ENCODE measurements at regions not wholly inside any gene's neighbourhood (a gene's known extent, or its start where the extent isn't known, plus 50 kb on each side); places are given as distances from the start of the nearest gene placed in this dataset.
A peak's percentile ranks its signal among the peaks of the same experiment; 100 is the strongest.

- ATAC-seq, result no peak
- no peaks in the 10 kb centered on the region for H3K9me3 ChIP-seq
- intact Hi-C loops (cut with DNase I, micrococcal nuclease), result no loop called here
- H3K4me1 ChIP-seq (ENCODE audit: low read depth), result no peaks in the 10 kb centered on the region
- TF ChIP-seq CTCF (IDR thresholded peaks at IDR 0.05), result no peak
- no peak overlapping the region for H3K4me3 ChIP-seq
- H3K36me3 ChIP-seq (ENCODE audit: low read depth), result no peaks in the 10 kb centered on the region
- DNase-seq, result no peak
Measured at GRCh38 chr6:19128701-19129100, 708.5 kb upstream of the ID4 start.

- ATAC-seq, result no peak
- Histone ChIP-seq H3K36me3 (ENCODE audit: low read depth) (no peaks in the 10 kb centered on the region), H3K4me1 (ENCODE audit: low read depth) (no peaks in the 10 kb centered on the region), H3K4me3 (no peak overlapping the region), H3K9me3 (no peaks in the 10 kb centered on the region)
- intact Hi-C loops (cut with DNase I, micrococcal nuclease), result no loop called here
- TF ChIP-seq CTCF (IDR thresholded peaks at IDR 0.05), result no peak
- DNase-seq, result no peak
Measured at GRCh38 chr6:19135706-19136105, 701.5 kb upstream of the ID4 start.

- ATAC-seq, result no peak
- H3K9me3 ChIP-seq, result no peaks in the 10 kb centered on the region
- no peak for TF ChIP-seq CTCF (IDR thresholded peaks at IDR 0.05)
- no peak for DNase-seq
- no peaks in the 10 kb centered on the region for H3K36me3 ChIP-seq (ENCODE audit: low read depth)
- no peaks in the 10 kb centered on the region for H3K4me1 ChIP-seq (ENCODE audit: low read depth)
- H3K4me3 ChIP-seq, result no peak overlapping the region
- intact Hi-C loops (cut with DNase I, micrococcal nuclease), result no loop called here
Measured at GRCh38 chr6:19137505-19137904, 699.7 kb upstream of the ID4 start.

GRCh38 chr6:19142275-19142674 lies 694.9 kb upstream of the ID4 start:
- Histone ChIP-seq H3K9me3 (no peaks in the 10 kb centered on the region), H3K36me3 (ENCODE audit: low read depth) (no peaks in the 10 kb centered on the region), H3K4me3 (no peak overlapping the region), H3K4me1 (ENCODE audit: low read depth) (no peaks in the 10 kb centered on the region)
- DNase-seq (no peak), ATAC-seq (no peak)
- TF ChIP-seq CTCF (IDR thresholded peaks at IDR 0.05), result no peak
- intact Hi-C loops (cut with DNase I, micrococcal nuclease), result no loop called here

DNA sequence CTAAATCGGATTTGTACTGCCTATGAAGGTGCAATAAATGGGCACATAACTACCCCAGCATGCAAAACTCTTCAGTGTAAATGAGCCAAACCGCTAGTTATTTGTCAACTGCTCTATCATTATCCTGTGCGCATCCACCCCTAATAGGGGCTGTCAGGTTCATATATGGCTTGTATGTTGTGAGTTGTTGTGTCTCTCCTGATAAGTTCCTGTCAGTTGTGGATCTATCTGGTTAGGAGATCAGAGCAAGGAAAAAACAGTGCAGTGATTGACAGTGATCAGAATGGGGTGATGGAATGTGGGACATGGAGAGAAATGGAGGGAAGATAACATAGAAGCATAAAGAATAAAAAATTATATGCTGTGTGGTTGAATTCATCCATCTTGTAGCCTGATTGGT lies 686.9 kb upstream of the ID4 start:
- intact Hi-C loops (cut with DNase I, micrococcal nuclease), result no loop called here
- Histone ChIP-seq H3K4me3 (no peak overlapping the region), H3K4me1 (ENCODE audit: low read depth) (no peaks in the 10 kb centered on the region), H3K36me3 (ENCODE audit: low read depth) (no peaks in the 10 kb centered on the region), H3K9me3 (no peaks in the 10 kb centered on the region)
- DNase-seq, result no peak
- no peak for TF ChIP-seq CTCF (IDR thresholded peaks at IDR 0.05)
- no peak for ATAC-seq

DNA sequence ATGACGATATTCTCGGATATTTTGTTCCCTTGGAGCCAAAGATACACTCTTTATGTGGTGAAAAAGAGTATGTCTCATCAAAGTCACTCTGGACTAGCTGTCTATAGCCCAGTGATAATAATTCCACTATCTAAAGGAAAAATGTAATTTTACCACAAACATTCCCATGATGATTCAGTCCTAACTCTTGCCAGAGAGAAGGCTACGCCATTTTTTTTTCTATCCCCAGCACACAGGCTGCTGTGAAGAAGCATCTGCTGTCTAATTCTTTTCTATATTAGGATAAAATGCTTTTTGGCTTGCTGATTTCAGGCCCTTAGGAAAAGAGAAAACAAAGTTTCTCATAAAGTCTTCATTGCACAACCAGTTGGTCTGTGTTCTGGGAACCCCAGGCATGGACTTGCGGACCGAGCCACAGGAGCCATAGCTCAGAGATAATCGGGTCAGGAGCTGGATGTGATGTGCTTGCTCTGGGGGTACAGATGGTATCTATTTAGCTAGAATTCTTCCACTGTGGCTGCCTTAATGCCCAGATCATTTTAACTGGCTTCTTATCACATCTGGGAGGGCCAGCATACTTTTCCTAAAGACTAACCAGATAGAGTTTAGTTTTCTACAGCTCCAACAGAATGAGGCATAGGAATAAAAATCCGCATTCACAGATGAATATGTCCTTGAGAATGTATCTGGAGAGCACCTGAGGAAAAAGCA lies 683.7 kb upstream of the ID4 start:
- ATAC-seq (peak; percentile 24), DNase-seq (no peak)
- TF ChIP-seq CTCF (IDR thresholded peaks at IDR 0.05), result no peak
- Histone ChIP-seq H3K4me1 (ENCODE audit: low read depth) (no peaks in the 10 kb centered on the region), H3K4me3 (no peak overlapping the region), H3K9me3 (no peaks in the 10 kb centered on the region), H3K36me3 (ENCODE audit: low read depth) (no peaks in the 10 kb centered on the region)
- intact Hi-C loops (cut with DNase I, micrococcal nuclease), result no loop called here
